Brain microvascular endothelial cell (primary cell): ENCODE measurements at regions not wholly inside any gene's neighbourhood (a gene's known extent, or its start where the extent isn't known, plus 50 kb on each side); places are given as distances from the start of the nearest gene placed in this dataset.

Experiments used
- DNase-seq: peaks from one replicate; pipeline ENCODE4 v3.0.0-alpha.2; 2020
- H3K27ac ChIP-seq: fragments of 250-450 bp; sonication (Bioruptor Pico); 2 replicates; pipeline ENCODE4 v1.5.1; 2020; ENCODE audit warnings: mild to moderate bottlenecking, moderate library complexity
- H3K27me3 ChIP-seq: fragments of 250-450 bp; sonication (Bioruptor Pico); replicated peaks from 2 replicates; pipeline ENCODE4 v1.5.1; 2020; ENCODE audit warnings: mild to moderate bottlenecking
- H3K36me3 ChIP-seq: fragments of 250-450 bp; sonication (Bioruptor Pico); replicated peaks from 2 replicates; pipeline ENCODE4 v1.5.1; 2020; ENCODE audit warnings: mild to moderate bottlenecking
- H3K4me3 ChIP-seq: 2 replicates; pipeline ENCODE4 v1.5.1; 2011; ENCODE audit warnings: low read depth, mild to moderate bottlenecking, control low read depth, low read length, moderate library complexity
- CTCF ChIP-seq: IDR thresholded peaks from 2 replicates; pipeline ENCODE4 v1.5.1; 2011; ENCODE audit warnings: low read depth, mild to moderate bottlenecking, moderate library complexity, low read length, control low read depth, inconsistent platforms; ENCODE audit errors: missing control alignments
- in situ Hi-C: cut with HindIII; loops from 2 replicates; pipeline ENCODE4 v1.10.0; 2017; ENCODE audit warnings: low sequenced_read_pairs, low pct_ligation_motif_present

GRCh38 chr5:116806836-116807235, 232.2 kb upstream of the SEMA6A start:
- Histone ChIP-seq H3K27me3 (no peaks in the 10 kb centered on the region), H3K36me3 (no peaks in the 10 kb centered on the region), H3K27ac (no peak overlapping the region), H3K4me3 (no peak overlapping the region)
- no peak for TF ChIP-seq CTCF
- DNase-seq, result no peak
- in situ Hi-C loops, result no loop called here

DNA sequence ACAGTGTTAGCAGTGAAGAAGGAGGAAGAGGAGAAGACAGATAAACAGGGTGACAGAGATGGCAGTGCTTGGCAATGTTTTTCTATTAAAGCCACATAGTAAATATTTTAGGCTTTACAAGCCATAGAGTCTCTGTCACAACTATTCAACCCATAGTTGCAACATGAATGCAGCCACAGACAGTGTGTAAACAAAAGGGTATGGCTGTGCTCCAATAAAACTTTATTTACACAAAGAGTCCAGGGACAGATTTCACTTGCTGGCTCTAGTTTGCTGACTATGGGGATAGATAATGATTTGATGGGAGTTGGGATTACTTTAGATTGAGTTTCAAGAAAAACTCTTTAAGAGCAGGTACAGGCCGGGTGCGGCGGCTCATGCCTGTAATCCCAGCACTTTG, 224.8 kb upstream of the SEMA6A start:
- H3K36me3 ChIP-seq, result no peaks in the 10 kb centered on the region
- no peak for DNase-seq
- no peak overlapping the region for H3K27ac ChIP-seq
- no peaks in the 10 kb centered on the region for H3K27me3 ChIP-seq
- H3K4me3 ChIP-seq, result no peak overlapping the region
- no peak for TF ChIP-seq CTCF
- in situ Hi-C loops, result no loop called here

DNA sequence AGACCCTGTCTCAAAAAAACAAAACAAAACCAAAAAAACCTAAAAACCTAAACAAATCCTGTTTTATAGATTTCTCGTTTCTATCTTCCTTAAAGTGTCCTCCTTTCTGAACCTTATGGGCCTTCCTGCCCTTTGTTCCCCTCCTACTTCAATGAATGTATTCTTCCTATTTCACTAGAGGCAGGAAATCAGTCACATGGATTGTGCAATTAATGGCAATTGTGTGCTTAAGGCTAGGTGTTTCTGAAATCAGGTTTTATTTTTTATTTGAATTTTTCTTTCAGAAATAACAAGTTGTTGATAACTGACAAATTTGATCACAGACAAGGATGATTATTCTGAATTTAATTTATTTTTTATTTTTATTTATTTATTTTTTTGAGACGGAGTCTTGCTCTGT, 220.6 kb upstream of the SEMA6A start:
- Histone ChIP-seq H3K4me3 (no peak overlapping the region), H3K27me3 (no peaks in the 10 kb centered on the region), H3K27ac (no peak overlapping the region), H3K36me3 (no peaks in the 10 kb centered on the region)
- TF ChIP-seq CTCF, result no peak
- in situ Hi-C loops, result no loop called here
- DNase-seq, result no peak

DNA sequence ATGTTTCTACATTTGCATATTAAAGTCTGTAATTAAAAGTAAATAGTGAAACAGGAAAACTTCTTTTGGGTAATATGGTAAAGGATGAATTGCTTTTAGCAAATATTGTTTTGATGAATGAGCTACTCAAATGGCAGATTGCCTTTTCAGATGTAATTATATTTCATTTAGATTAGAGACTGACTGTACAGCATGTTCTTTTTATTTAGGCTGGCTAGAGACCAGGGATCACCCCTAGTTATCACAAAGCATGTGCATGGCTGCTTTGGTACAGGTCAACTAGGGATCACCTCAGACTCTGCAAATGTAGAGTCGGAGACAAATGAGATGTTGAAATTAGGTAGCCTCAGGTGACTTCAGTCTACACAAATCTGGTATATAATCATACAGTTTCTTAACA, 214.9 kb upstream of the SEMA6A start:
- TF ChIP-seq CTCF, result no peak
- Histone ChIP-seq H3K27me3 (no peaks in the 10 kb centered on the region), H3K27ac (no peak overlapping the region), H3K4me3 (no peak overlapping the region), H3K36me3 (no peaks in the 10 kb centered on the region)
- DNase-seq, result no peak
- in situ Hi-C loops, result no loop called here

DNA sequence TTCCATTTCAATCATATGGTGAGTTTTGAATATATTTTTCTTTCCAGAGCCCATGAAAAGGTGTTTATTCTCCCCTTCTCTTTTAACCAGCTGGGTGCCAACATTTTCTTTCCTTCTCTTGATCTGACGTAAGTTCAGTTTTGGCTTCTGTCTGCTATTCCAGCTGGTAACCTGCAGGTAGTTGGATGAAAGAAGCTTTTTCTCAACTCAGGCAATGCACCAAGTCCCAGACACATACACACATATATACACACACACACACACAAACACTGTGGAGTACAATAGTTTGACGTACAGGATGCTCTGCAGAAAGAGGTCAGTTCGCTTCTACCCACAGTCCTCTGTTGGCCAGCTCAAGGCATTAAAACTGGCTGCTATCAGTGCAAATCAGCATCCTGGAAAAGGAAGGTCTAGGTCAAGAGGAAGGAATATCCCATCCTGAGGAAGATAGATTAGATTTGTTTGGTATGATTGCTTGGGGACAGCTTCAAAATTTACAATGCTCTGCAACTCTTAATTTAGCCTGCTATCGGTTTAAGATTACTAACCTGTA, 214.3 kb upstream of the SEMA6A start:
- Histone ChIP-seq H3K27me3 (no peaks in the 10 kb centered on the region), H3K4me3 (no peak overlapping the region), H3K27ac (no peak overlapping the region), H3K36me3 (no peaks in the 10 kb centered on the region)
- in situ Hi-C loops, result no loop called here
- no peak for DNase-seq
- TF ChIP-seq CTCF, result no peak

DNA sequence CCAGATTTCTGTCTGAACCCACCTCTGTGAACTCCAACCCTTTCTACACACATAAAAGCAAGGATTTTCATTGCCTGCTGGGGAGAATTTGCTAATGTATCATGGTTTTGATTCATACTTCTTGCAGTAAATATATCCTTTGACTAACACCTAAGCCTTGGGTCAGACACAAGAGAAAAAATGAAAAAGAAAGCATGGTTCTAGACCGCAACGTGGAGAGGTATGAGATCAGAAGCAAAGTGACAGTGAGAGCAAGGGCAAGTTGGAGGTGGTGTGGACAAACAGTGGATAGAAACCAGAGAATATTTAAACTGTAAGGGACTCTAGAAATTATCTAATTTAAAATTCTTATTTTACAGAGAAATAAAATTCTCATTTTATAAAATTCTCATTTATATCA, 212.9 kb upstream of the SEMA6A start:
- H3K27me3 ChIP-seq, result no peaks in the 10 kb centered on the region
- no peak for TF ChIP-seq CTCF
- in situ Hi-C loops, result no loop called here
- no peak for DNase-seq
- H3K4me3 ChIP-seq, result no peak overlapping the region
- no peaks in the 10 kb centered on the region for H3K36me3 ChIP-seq
- H3K27ac ChIP-seq, result no peak overlapping the region
